ENCODE measurements at regions not wholly inside any gene's neighbourhood (a gene's known extent, or its start where the extent isn't known, plus 50 kb on each side); places are given as distances from the start of the nearest gene placed in this dataset.

DNA sequence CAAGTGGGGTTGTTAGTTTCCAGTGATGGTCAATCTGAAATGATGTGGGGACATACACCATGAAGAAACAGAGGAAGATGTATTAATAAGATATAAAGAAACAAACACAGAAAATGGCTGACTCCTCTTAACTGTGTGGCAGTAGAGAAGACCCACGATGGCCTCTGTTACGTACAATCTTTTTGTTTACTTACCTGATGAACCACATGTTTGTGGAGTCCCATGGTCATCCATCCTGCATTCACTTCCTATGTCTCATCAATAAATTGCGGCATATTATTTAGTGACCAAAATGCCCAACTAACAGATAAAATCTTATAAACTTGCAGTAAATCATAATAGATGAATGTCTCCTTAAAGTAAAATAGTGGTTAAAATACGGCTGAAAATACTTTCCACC is 740.1 kb upstream of the LINC00305 start:
- Mint-ChIP-seq H3K4me3 (no peak overlapping the region), H3K27me3 (no peaks in the 10 kb centered on the region), H3K36me3 (ENCODE audit: low read depth) (no peaks in the 10 kb centered on the region), H3K9me3 (peaks cover 3% of the 10 kb centered on the region), H3K4me1 (ENCODE audit: low read depth) (no peaks in the 10 kb centered on the region), H3K27ac (no peak overlapping the region)
- ChIA-PET POLR2A (no interaction called here), CTCF (no interaction called here)
- DNase-seq (no peak), ATAC-seq (no peak)
- intact Hi-C loops (cut with micrococcal nuclease), result no loop called here
- TF ChIP-seq, protein P1, sequence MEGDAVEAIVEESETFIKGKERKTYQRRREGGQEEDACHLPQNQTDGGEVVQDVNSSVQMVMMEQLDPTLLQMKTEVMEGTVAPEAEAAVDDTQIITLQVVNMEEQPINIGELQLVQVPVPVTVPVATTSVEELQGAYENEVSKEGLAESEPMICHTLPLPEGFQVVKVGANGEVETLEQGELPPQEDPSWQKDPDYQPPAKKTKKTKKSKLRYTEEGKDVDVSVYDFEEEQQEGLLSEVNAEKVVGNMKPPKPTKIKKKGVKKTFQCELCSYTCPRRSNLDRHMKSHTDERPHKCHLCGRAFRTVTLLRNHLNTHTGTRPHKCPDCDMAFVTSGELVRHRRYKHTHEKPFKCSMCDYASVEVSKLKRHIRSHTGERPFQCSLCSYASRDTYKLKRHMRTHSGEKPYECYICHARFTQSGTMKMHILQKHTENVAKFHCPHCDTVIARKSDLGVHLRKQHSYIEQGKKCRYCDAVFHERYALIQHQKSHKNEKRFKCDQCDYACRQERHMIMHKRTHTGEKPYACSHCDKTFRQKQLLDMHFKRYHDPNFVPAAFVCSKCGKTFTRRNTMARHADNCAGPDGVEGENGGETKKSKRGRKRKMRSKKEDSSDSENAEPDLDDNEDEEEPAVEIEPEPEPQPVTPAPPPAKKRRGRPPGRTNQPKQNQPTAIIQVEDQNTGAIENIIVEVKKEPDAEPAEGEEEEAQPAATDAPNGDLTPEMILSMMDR (IDR thresholded peaks at IDR 0.05), result no peak

DNA sequence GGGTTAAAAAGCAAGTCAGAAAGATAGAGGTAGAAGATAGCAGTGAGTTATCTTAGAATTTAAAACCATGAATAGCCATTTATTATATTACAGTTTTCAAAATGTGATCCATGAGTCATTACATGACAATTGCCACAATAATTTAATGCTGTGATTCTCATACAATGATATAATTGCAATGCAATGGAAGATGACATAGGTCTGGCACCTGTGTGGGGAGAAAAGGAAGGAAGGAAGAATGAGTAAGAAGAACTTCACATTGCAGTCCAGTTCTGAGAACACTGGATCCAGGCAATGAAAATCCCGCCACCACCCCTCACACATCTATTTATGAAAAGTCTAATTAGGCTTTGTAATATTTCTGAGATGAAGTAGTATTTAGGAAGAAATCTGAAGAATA is 738.1 kb upstream of the LINC00305 start:
- CTCF ChIA-PET, result no interaction called here

DNA sequence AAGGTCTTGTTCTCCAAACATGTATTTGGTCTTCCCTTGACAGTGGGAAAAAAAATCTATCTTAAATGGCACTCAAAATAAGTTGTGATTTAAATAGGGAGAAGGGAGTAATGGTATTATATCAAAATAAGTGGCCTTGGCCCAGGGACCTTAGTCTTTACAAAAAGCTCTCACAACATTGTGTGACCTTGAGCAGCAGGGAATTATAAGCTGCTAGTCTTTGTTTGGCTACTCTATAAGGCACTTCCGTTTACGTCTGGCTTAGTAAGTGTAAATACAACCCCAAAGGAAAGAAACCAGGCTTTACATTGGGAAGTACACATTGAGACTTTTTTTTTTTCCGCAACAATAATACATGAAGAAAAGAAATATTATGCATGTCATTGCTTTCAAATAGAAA is 734.0 kb upstream of the LINC00305 start:
- Mint-ChIP-seq H3K4me3 (no peak overlapping the region), H3K27ac (no peak overlapping the region), H3K4me1 (ENCODE audit: low read depth) (no peaks in the 10 kb centered on the region), H3K36me3 (ENCODE audit: low read depth) (no peaks in the 10 kb centered on the region), H3K27me3 (no peaks in the 10 kb centered on the region), H3K9me3 (peaks cover 4% of the 10 kb centered on the region)
- ChIA-PET POLR2A (no interaction called here), CTCF (no interaction called here)
- ATAC-seq (no peak), DNase-seq (no peak)
- intact Hi-C loops (cut with micrococcal nuclease), result no loop called here
- TF ChIP-seq, protein P1 (IDR thresholded peaks at IDR 0.05), result no peak

More for the DNA sequence above, 738.1 kb upstream of the LINC00305 start:
- Mint-ChIP-seq H3K27ac (no peak overlapping the region), H3K4me3 (no peak overlapping the region), H3K36me3 (ENCODE audit: low read depth) (no peaks in the 10 kb centered on the region), H3K4me1 (ENCODE audit: low read depth) (no peaks in the 10 kb centered on the region), H3K27me3 (no peaks in the 10 kb centered on the region), H3K9me3 (peaks cover 1% of the 10 kb centered on the region)
- POLR2A ChIA-PET, result no interaction called here
- TF ChIP-seq, protein P1 (IDR thresholded peaks at IDR 0.05), result no peak
- intact Hi-C loops (cut with micrococcal nuclease), result no loop called here
- ATAC-seq, result no peak
- no peak for DNase-seq

DNA sequence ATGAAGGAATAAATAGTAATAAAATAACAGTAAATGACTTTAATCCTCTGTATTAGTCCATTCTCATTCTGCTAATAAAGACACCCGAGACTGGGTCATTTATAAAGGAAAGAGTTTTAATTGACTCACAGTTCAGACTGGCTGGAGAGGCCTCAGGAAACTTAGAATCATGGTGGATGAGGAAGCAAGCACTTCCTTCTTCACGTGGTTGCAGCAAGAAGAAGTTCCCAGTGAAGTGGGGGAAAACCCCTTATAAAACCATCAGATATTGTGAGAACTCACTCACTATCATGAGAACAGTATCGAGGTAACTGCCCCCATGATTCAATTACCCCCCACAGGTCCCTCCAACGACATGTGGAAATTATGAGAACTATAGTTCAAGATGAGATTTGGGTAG is 727.9 kb upstream of the LINC00305 start:
- H3K27ac Mint-ChIP-seq, result no peak overlapping the region
- no peaks in the 10 kb centered on the region for H3K27me3 Mint-ChIP-seq
- DNase-seq (no peak), ATAC-seq (no peak)
- peaks cover 13% of the 10 kb centered on the region for H3K9me3 Mint-ChIP-seq
- TF ChIP-seq, protein P1 (IDR thresholded peaks at IDR 0.05), result no peak
- no peak overlapping the region for H3K4me3 Mint-ChIP-seq
- ChIA-PET CTCF (no interaction called here), POLR2A (no interaction called here)
- intact Hi-C loops (cut with micrococcal nuclease), result no loop called here
- no peaks in the 10 kb centered on the region for H3K36me3 Mint-ChIP-seq (ENCODE audit: low read depth)
- H3K4me1 Mint-ChIP-seq (ENCODE audit: low read depth), result no peaks in the 10 kb centered on the region

DNA sequence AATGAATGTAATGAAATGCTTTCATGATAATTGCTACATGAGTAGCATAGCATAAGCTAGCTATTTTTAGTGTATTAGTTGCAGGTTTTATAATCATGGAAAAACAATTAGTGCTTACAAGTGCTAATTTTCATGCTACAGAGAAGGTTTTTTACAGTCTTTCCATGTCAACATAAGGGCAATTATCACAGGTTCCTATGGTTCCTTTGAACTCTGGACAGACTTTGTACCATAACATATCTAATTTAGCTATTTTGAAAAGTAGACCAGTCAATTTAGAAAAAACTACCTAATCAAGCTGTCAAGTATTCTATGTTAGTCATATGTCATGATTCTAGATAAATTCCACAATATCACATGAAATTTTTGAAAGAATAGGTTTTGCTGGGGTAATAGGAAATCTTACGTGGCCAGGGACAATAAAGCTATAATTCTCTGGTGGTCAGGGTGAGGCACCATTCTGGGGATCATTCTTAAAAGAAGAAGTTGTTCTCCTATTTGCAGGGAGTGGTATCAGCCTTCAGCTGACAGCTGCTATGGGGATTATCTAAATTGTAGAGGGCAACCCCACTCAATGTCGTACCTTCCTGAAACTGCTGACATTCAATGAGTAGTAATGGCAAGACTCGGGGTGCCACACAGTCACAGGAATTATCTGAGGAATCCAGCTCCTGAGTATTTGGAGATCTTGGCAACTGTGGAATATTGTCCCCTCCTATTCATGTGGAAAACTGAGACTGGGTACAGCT is 724.0 kb upstream of the LINC00305 start:
- Mint-ChIP-seq H3K36me3 (ENCODE audit: low read depth) (no peaks in the 10 kb centered on the region), H3K4me1 (ENCODE audit: low read depth) (no peaks in the 10 kb centered on the region), H3K27ac (no peak overlapping the region), H3K27me3 (no peaks in the 10 kb centered on the region), H3K9me3 (peaks cover 15% of the 10 kb centered on the region), H3K4me3 (no peak overlapping the region)
- CTCF ChIA-PET, result no interaction called here
- DNase-seq, result no peak
- TF ChIP-seq, protein P1 (IDR thresholded peaks at IDR 0.05), result no peak
- intact Hi-C loops (cut with micrococcal nuclease), result no loop called here
- no peak for ATAC-seq
- POLR2A ChIA-PET, result no interaction called here
